Peyer's patch (tissue), 4 donors: ENCODE measurements at regions not wholly inside any gene's neighbourhood (a gene's known extent, or its start where the extent isn't known, plus 50 kb on each side); places are given as distances from the start of the nearest gene placed in this dataset.

Experiments
- DNase-seq, 3 donors: peaks; one replicate each; pipeline ENCODE4 v3.0.0-alpha.2; 2017 to 2019
- H3K27ac ChIP-seq, 4 donors: fragments of 200-600 bp; sonication (generic); one replicate each; pipeline ENCODE4 v1.5.1; 2016 to 2019
- H3K27me3 ChIP-seq, 2 donors: fragments of 200-600 bp; sonication (generic); one replicate each; pipeline ENCODE4 v1.5.1; 2019
- H3K36me3 ChIP-seq, 3 donors: fragments of 200-600 bp; sonication (generic); one replicate each; pipeline ENCODE4 v1.5.1; 2016 to 2019
- H3K4me1 ChIP-seq, 4 donors: fragments of 200-600 bp; sonication (generic); one replicate each; pipeline ENCODE4 v1.5.1; 2016 to 2019
- H3K4me3 ChIP-seq, 4 donors: fragments of 200-600 bp; sonication (generic); 1 replicate in 3 of 4; 2 replicates in 1 of 4; pipeline ENCODE4 v1.5.1; 2016 to 2019; ENCODE audit warnings: mild to moderate bottlenecking in 1 of 4
- H3K9me3 ChIP-seq, 4 donors: fragments of 200-600 bp; sonication (generic); one replicate each; pipeline ENCODE4 v1.5.1; 2016 to 2019; ENCODE audit warnings: mild to moderate bottlenecking in 1 of 4
- CTCF ChIP-seq, 6 experiments: fragments of 450-650 bp in 4 of 6; fragments of 200-600 bp in 2 of 6; sonication (generic) in 1 of 6; IDR thresholded peaks; one replicate each; pipeline ENCODE4 v1.5.1; 2017 to 2019; ENCODE audit warnings: antibody characterized with exemption in 6 of 6, mild to moderate bottlenecking in 3 of 6, moderate library complexity in 1 of 6
- POLR2A ChIP-seq, 2 donors: fragments of 450-650 bp; IDR thresholded peaks; one replicate each; pipeline ENCODE4 v1.5.1; 2017; ENCODE audit warnings: antibody characterized with exemption in 2 of 2, mild to moderate bottlenecking in 2 of 2, moderate library complexity in 2 of 2

- Histone ChIP-seq H3K36me3 (no peaks in the 10 kb centered on the region), H3K27ac (no peak overlapping the region), H3K4me1 (no peaks in the 10 kb centered on the region), H3K9me3 (no peaks in the 10 kb centered on the region), H3K27me3 (no peaks in the 10 kb centered on the region), H3K4me3 (no peak overlapping the region)
- DNase-seq = no peak
- TF ChIP-seq CTCF (IDR thresholded peaks at IDR 0.05) = no peak
- TF ChIP-seq POLR2A (IDR thresholded peaks at IDR 0.05) = no peak
These were observed 373.4 kb upstream of the ACO1 start for GRCh38 chr9:32011049-32011448.

- no peak for TF ChIP-seq CTCF (IDR thresholded peaks at IDR 0.05)
- no peak for TF ChIP-seq POLR2A (IDR thresholded peaks at IDR 0.05)
- Histone ChIP-seq H3K4me1 (no peaks in the 10 kb centered on the region), H3K9me3 (no peaks in the 10 kb centered on the region), H3K27ac (no peak overlapping the region), H3K36me3 (no peaks in the 10 kb centered on the region), H3K27me3 (no peaks in the 10 kb centered on the region), H3K4me3 (no peak overlapping the region)
- DNase-seq = no peak
These were observed 368.6 kb upstream of the ACO1 start for GRCh38 chr9:32015795-32016194.

- no peaks in the 10 kb centered on the region for H3K27me3 ChIP-seq
- H3K36me3 ChIP-seq = no peaks in the 10 kb centered on the region
- TF ChIP-seq CTCF (IDR thresholded peaks at IDR 0.05) (no peak), POLR2A (IDR thresholded peaks at IDR 0.05) (no peak)
- no peak overlapping the region for H3K4me3 ChIP-seq
- no peaks in the 10 kb centered on the region for H3K9me3 ChIP-seq
- H3K4me1 ChIP-seq = no peaks in the 10 kb centered on the region
- DNase-seq = no peak
- H3K27ac ChIP-seq = no peak overlapping the region
These were observed 338.9 kb upstream of the ACO1 start for GRCh38 chr9:32045513-32045912.

GRCh38 chr9:32067261-32067660, 317.2 kb upstream of the ACO1 start:
- no peaks in the 10 kb centered on the region for H3K4me1 ChIP-seq
- H3K27me3 ChIP-seq = no peaks in the 10 kb centered on the region
- TF ChIP-seq POLR2A (IDR thresholded peaks at IDR 0.05) (no peak), CTCF (IDR thresholded peaks at IDR 0.05) (no peak)
- H3K36me3 ChIP-seq = no peaks in the 10 kb centered on the region
- no peak overlapping the region for H3K27ac ChIP-seq
- DNase-seq = no peak
- H3K9me3 ChIP-seq = no peaks in the 10 kb centered on the region
- no peak overlapping the region for H3K4me3 ChIP-seq

- H3K4me3 ChIP-seq = no peak overlapping the region
- no peaks in the 10 kb centered on the region for H3K4me1 ChIP-seq
- no peaks in the 10 kb centered on the region for H3K9me3 ChIP-seq
- H3K36me3 ChIP-seq = no peaks in the 10 kb centered on the region
- H3K27ac ChIP-seq = no peak overlapping the region
- H3K27me3 ChIP-seq = no peaks in the 10 kb centered on the region
- no peak for DNase-seq
- no peak for TF ChIP-seq POLR2A (IDR thresholded peaks at IDR 0.05)
- no peak for TF ChIP-seq CTCF (IDR thresholded peaks at IDR 0.05)
These were observed 315.2 kb upstream of the ACO1 start for GRCh38 chr9:32069169-32069813.

GRCh38 chr9:32069969-32070368, 314.5 kb upstream of the ACO1 start:
- H3K9me3 ChIP-seq = no peaks in the 10 kb centered on the region
- DNase-seq = no peak
- TF ChIP-seq POLR2A (IDR thresholded peaks at IDR 0.05) = no peak
- TF ChIP-seq CTCF (IDR thresholded peaks at IDR 0.05) = no peak
- H3K27ac ChIP-seq = no peak overlapping the region
- no peaks in the 10 kb centered on the region for H3K36me3 ChIP-seq
- H3K27me3 ChIP-seq = no peaks in the 10 kb centered on the region
- H3K4me1 ChIP-seq = no peaks in the 10 kb centered on the region
- no peak overlapping the region for H3K4me3 ChIP-seq
